HPDE6-E6E7 (cell line): ENCODE measurements at regions not wholly inside any gene's neighbourhood (a gene's known extent, or its start where the extent isn't known, plus 50 kb on each side); places are given as distances from the start of the nearest gene placed in this dataset.

Experiments used
- DNase-seq: peaks from one replicate; pipeline ENCODE4 v3.0.0; 2011; ENCODE audit warnings: missing footprints; ENCODE audit errors: extremely low spot score

DNA sequence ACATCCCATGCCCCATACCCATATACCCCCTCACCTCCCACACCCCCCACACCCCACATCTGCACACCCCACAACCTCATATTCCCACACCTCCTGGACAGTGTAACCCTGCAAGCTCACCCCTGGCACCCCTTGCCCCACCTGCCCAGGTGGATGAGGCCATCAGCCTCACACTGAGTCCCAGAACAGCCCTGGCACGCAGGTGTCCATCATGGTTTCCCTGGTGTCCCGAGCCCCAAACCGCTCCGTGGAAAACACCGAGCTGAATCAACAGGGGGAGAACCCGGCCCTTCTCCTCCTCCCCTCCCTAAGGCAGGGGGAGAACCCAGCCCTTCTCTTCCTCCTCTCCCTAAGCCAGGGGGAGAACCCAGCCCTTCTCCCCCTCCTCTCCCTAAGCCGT is 415.6 kb upstream of the SALL3 start:
- no peak for DNase-seq

DNA sequence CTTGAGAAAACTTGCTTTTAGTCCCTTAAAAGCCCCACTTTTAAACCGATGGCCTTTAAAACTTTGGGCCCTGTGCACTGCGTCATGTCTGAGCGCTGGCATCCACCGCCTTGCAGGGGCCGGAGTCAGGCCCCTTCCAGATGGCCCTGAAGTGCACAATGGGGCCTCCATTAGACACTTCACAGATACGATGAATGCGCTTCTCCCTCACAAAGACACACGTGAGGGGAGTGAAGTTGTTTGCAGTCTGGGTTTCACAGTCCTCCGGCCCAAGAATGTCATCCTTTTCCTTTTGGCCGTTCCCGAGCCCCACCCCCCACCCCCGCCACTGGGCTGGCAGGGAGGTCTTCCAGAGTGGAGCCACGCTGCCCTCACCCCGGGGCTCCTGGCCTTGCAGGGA is 415.1 kb upstream of the SALL3 start:
- no peak for DNase-seq

- DNase-seq = no peak
Measured at GRCh38 chr18:78565240-78565639, 414.4 kb upstream of the SALL3 start.

- DNase-seq = no peak
Measured at GRCh38 chr18:78566065-78566464, 413.6 kb upstream of the SALL3 start.

DNA sequence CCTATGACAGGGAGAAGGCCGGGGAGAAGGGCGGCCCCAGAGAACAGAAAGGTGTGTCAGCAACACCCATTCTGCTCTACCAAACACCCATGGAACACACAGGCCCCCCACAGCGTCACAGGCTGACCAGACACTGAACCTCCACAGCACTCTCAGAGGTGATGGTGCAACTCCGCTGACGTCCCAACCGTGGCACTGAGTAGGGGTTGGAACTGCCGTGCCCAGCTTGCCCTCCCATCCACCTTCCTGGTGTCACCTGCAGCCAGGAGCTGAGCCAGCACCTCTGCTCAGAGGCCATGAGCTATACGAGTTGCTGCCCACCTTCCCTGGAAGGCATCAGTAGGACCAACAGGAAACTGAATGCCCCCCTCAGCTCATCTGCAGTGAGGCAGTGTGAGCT is 412.9 kb upstream of the SALL3 start:
- DNase-seq = no peak

DNA sequence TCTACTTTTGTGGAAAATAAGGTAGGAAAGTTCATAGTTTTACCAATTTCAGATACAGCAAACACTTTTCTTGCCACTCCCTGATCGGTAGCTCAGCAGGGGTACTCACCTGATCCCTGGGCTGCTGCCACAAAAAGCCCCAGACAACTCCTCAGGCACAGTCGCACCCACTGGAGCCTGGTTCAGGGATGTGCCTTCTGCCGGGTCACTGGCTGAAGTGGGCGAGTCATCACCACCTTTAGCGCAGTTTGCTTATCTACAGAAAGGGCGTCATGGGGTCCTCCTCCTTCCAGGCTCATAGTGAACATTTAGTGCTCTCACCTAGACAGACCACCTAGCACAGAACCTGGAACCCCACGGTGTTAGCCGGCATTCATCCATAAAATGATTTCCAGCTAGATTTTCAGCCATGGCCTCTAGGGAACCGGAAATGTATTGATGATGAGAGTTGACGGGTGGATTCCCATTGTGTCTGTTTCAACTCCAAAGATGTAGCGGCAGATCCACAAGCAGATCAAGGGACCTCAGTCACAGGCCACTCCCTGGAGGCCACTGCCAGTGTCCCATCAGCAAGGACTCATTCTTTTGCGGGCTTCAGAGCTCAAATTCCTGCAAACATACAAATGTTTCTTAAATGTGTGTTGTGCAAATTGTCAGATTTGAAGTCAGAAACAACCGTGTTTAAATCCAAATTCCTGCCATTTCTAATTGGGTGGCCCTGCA is 408.4 kb upstream of the SALL3 start:
- no peak for DNase-seq

- no peak for DNase-seq
Measured at GRCh38 chr18:78571831-78572347, 407.7 kb upstream of the SALL3 start.

- DNase-seq = no peak
Measured at GRCh38 chr18:78573773-78574172, 405.8 kb upstream of the SALL3 start.

GRCh38 chr18:78576967-78577366 is 402.7 kb upstream of the SALL3 start:
- no peak for DNase-seq

GRCh38 chr18:78579449-78579848 is 400.2 kb upstream of the SALL3 start:
- no peak for DNase-seq

- DNase-seq = no peak
Measured at GRCh38 chr18:78579854-78580577, 399.6 kb upstream of the SALL3 start.

GRCh38 chr18:78580835-78581339 is 398.7 kb upstream of the SALL3 start:
- no peak for DNase-seq

DNA sequence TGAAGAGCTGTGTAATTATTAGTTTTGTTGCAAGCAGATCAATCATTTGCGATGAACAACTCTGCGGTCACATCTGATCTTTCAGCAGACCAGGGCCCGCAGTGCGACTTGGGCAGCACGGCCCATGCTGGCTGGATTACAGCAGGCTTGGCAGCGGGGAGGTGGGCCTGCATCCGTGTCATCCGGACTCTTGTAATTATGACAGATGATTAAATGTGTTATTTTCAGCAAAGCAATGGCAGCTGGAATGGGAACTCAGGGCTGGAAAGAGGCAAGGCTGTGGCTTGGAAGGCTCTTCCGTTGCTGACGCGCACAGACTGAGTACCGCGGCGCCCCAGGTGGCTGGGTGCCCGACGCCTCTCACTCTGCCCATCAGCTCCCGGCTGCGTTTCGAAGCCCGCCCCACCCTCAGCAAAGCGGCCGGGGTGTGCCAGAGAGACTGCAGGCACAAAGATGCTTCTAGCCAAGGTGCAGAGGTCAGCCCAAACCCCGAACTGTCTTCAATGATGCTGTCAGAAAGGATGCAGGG is 397.4 kb upstream of the SALL3 start:
- no peak for DNase-seq

- no peak for DNase-seq
Measured at GRCh38 chr18:78582898-78583738, 396.5 kb upstream of the SALL3 start.

- no peak for DNase-seq
Measured at GRCh38 chr18:78583739-78584458, 395.7 kb upstream of the SALL3 start.

DNA sequence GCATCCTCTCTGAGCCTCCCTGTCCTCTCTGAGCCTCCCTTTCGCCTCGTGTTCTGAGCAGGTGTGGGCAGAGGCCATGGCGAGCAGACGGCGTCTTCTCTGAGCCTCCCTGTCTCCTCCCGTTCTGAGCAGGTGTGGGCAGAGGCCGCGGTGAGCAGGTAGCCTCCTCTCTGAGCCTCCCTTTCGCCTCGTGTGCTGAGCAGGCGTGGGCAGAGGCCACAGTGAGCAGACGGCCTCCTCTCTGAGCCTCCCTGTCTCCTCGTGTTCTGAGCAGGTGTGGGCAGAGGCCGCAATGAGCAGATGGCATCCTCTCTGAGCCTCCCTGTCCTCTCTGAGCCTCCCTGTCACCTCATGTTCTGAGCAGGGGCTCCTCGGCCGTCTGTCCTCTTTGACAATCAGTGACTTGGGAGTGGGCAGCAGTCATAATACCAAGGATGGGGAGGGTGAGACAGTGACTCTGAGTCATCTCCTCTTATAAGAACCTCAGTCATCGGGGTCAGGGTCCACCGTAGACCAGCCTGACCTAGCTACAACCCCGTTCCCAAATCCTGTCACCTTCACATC is 395.1 kb upstream of the SALL3 start:
- no peak for DNase-seq

DNA sequence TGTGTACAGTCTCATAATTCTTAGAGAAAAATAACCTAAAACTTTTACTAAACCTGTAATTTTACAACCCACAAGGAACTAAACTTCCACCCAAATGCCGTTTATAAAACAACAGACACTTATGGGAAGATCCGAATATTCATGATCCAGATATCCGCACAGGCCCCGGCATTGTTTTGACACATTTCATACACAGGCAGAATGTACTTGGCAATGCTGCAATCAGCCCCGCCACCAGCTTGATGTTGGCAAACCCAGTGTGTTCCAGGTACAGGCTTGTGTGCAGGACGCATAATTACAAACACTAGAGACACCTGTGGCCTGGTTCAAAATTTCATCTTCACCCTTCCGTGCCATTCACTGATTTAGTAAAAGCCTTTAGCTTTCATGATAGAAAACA is 393.0 kb upstream of the SALL3 start:
- no peak for DNase-seq

GRCh38 chr18:78587096-78587495 is 392.5 kb upstream of the SALL3 start:
- no peak for DNase-seq

DNA sequence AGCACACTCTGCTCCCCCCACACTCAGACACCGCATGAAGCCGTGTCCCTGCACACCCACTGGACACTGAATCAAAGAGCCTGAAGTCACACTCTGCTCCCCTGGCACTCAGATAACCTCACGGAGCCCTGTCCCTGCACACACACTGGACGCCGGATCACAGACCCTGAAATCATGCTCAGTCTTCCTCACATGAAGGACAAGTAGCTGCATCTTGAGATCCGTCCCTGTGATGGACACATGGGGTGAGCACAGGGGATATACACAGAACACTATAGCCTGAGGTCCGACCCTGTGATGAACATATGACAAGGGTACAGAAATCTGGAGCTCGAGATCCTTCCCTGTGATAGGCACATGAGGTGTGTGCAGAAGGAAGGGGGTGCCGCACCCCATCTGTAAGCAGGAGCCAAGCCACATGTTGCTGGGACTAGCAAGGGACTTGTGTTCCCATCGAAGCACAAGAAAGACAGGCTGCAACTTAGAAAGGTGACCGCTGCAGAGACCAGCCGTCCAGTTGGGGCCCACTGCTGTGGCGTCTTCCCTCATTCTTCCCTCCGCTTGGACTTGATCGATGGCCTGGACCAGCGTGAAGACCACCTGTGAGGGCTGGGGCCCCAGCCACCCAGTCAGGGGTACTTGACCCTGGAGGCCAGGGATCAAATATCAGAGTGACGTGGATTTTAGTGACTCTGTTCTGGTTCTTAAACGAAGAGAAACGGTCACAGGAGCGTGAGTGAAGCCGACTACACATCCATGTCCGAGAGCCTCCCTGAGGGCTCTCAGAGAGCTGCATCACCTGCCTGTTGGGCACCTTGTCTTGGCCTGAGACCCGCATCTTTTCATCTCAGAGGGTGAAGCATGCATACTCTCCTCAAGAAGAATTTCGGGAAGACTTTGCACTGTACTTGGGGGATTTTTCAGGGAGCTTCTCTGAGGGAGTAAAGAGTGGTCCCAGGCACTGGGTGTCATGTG is 391.7 kb upstream of the SALL3 start:
- DNase-seq = no peak
